Upper lobe of left lung (tissue), 6 donors: ENCODE measurements at regions not wholly inside any gene's neighbourhood (a gene's known extent, or its start where the extent isn't known, plus 50 kb on each side); places are given as distances from the start of the nearest gene placed in this dataset.

Source experiments
- ATAC-seq, 2 donors: fragments of 200-7000 bp; cut with Tn5 transposase; one replicate each; pipeline ENCODE4 v1.9.1; 2022; ENCODE audit warnings: mild to moderate bottlenecking in 2 of 2, moderate library complexity in 2 of 2; ENCODE audit not compliant: low FRiP score in 2 of 2
- DNase-seq, 2 donors: peaks; one replicate each; pipeline ENCODE4 v3.0.0-alpha.2; 2019 to 2020
- H3K27ac ChIP-seq, 4 donors: fragments of 200-600 bp; sonication (generic); one replicate each; pipeline ENCODE4 v1.5.1; 2016 to 2019
- H3K27me3 ChIP-seq, 4 donors: fragments of 200-600 bp; sonication (generic); one replicate each; pipeline ENCODE4 v1.5.1; 2017 to 2019
- H3K36me3 ChIP-seq, 4 donors: fragments of 200-600 bp; sonication (generic); one replicate each; pipeline ENCODE4 v1.5.1; 2016 to 2019
- H3K4me1 ChIP-seq, 4 donors: fragments of 200-600 bp; sonication (generic); one replicate each; pipeline ENCODE4 v1.5.1; 2018 to 2019
- H3K4me3 ChIP-seq, 4 donors: fragments of 200-600 bp; sonication (generic); one replicate each; pipeline ENCODE4 v1.5.1; 2017 to 2019; ENCODE audit warnings: mild to moderate bottlenecking in 2 of 4, moderate library complexity in 1 of 4
- H3K9me3 ChIP-seq, 4 donors: fragments of 200-600 bp; sonication (generic); one replicate each; pipeline ENCODE4 v1.5.1; 2018 to 2019
- CTCF ChIP-seq, 6 experiments: fragments of 450-650 bp in 4 of 6; fragments of 200-600 bp in 2 of 6; sonication (generic) in 2 of 6; IDR thresholded peaks; one replicate each; pipeline ENCODE4 v1.5.1; 2016 to 2019; ENCODE audit warnings: antibody characterized with exemption in 6 of 6
- EP300 ChIP-seq, 4 donors: sonication (generic); formaldehyde crosslinking; IDR thresholded peaks; one replicate each; pipeline ENCODE4 v1.5.1; 2017; ENCODE audit warnings: antibody characterized with exemption in 4 of 4, control low read depth in 2 of 4
- POLR2A ChIP-seq, 4 donors: fragments of 450-650 bp; IDR thresholded peaks; one replicate each; pipeline ENCODE4 v1.5.1; 2016 to 2017; ENCODE audit warnings: antibody characterized with exemption in 4 of 4, mild to moderate bottlenecking in 2 of 4
- POLR2AphosphoS5 ChIP-seq, 2 donors: sonication (generic); formaldehyde crosslinking; IDR thresholded peaks; one replicate each; pipeline ENCODE4 v1.5.1; 2017; ENCODE audit warnings: antibody characterized with exemption in 2 of 2
- WGBS, 2 donors: methylation state at CpG; one replicate each; pipeline ENCODE4 v1.1.5; 2017 to 2018; 5-methylcytosine and 5-hydroxymethylcytosine counted together
- donor health status: DM: no; HTN: no; CAD: no; lungs with moderate emphysema.
- donor health status: DM: no; HTN: yes; CAD: no; lungs with severe emphysema.

GRCh38 chr1:81409780-81410274 is 390.9 kb upstream of the ADGRL2 start:
- TF ChIP-seq EP300 (IDR thresholded peaks at IDR 0.05) (no peak), CTCF (IDR thresholded peaks at IDR 0.05) (no peak), POLR2A (IDR thresholded peaks at IDR 0.05) (no peak), POLR2AphosphoS5 (IDR thresholded peaks at IDR 0.05) (no peak)
- DNase-seq: no peak
- no peak overlapping the region for H3K4me3 ChIP-seq
- no peaks in the 10 kb centered on the region for H3K27me3 ChIP-seq
- H3K9me3 ChIP-seq: no peaks in the 10 kb centered on the region
- peak overlapping the region in 1 of 4 donors; percentile 27 for H3K27ac ChIP-seq
- H3K36me3 ChIP-seq: no peaks in the 10 kb centered on the region
- peaks cover 8 to 22% (median 17%) of the 10 kb centered on the region in 4 donors for H3K4me1 ChIP-seq
- no peak for ATAC-seq
- WGBS, 2 donors: 63 to 67% methylated on average over 3 of the region's 3 CpGs

- Histone ChIP-seq H3K36me3 (no peaks in the 10 kb centered on the region), H3K4me3 (no peak overlapping the region), H3K27ac (peak overlapping the region in 1 of 4 donors; percentile 22), H3K4me1 (peaks cover 8 to 22% (median 14%) of the 10 kb centered on the region in 4 donors), H3K9me3 (no peaks in the 10 kb centered on the region), H3K27me3 (no peaks in the 10 kb centered on the region)
- ATAC-seq (no peak), DNase-seq (no peak)
- no peak for TF ChIP-seq POLR2A (IDR thresholded peaks at IDR 0.05)
- no peak for TF ChIP-seq CTCF (IDR thresholded peaks at IDR 0.05)
- TF ChIP-seq POLR2AphosphoS5 (IDR thresholded peaks at IDR 0.05): no peak
- TF ChIP-seq EP300 (IDR thresholded peaks at IDR 0.05): no peak
Measured at GRCh38 chr1:81409262-81409661, 391.5 kb upstream of the ADGRL2 start.

GRCh38 chr1:81408419-81408818 is 392.3 kb upstream of the ADGRL2 start:
- Histone ChIP-seq H3K27me3 (no peaks in the 10 kb centered on the region), H3K27ac (peak overlapping the region in 1 of 4 donors; percentile 68), H3K4me1 (peaks cover 8 to 22% (median 10%) of the 10 kb centered on the region in 4 donors), H3K4me3 (no peak overlapping the region), H3K9me3 (no peaks in the 10 kb centered on the region), H3K36me3 (no peaks in the 10 kb centered on the region)
- ATAC-seq (no peak), DNase-seq (no peak)
- no peak for TF ChIP-seq EP300 (IDR thresholded peaks at IDR 0.05)
- TF ChIP-seq POLR2A (IDR thresholded peaks at IDR 0.05): no peak
- no peak for TF ChIP-seq POLR2AphosphoS5 (IDR thresholded peaks at IDR 0.05)
- TF ChIP-seq CTCF (IDR thresholded peaks at IDR 0.05): no peak
- 69 to 74% methylated on average over 6 of the region's 6 CpGs for WGBS, 2 donors

GRCh38 chr1:81407000-81407821 is 393.5 kb upstream of the ADGRL2 start:
- DNase-seq: no peak
- Histone ChIP-seq H3K4me1 (peaks cover 7 to 22% (median 8%) of the 10 kb centered on the region in 4 donors), H3K9me3 (no peaks in the 10 kb centered on the region), H3K4me3 (no peak overlapping the region), H3K27ac (peak overlapping the region; percentile 12 to 68 (median 41)), H3K36me3 (no peaks in the 10 kb centered on the region), H3K27me3 (no peaks in the 10 kb centered on the region)
- TF ChIP-seq EP300 (IDR thresholded peaks at IDR 0.05) (no peak), CTCF (IDR thresholded peaks at IDR 0.05) (no peak), POLR2A (IDR thresholded peaks at IDR 0.05) (no peak), POLR2AphosphoS5 (IDR thresholded peaks at IDR 0.05) (no peak)
- 47 to 67% methylated on average over 5 of the region's 5 CpGs for WGBS, 2 donors
- no peak for ATAC-seq
